Mucosa of descending colon (tissue), 3 donors: ENCODE measurements at regions not wholly inside any gene's neighbourhood (a gene's known extent, or its start where the extent isn't known, plus 50 kb on each side); places are given as distances from the start of the nearest gene placed in this dataset.
"Not testable (repeated sequence)": the region's sequence is repeated elsewhere in the genome, so short reads cannot be mapped to it uniquely, and the experiment has no call there.

Source experiments
- ATAC-seq: fragments of 200-7000 bp; cut with Tn5 transposase; one replicate; pipeline ENCODE4 v1.9.1; 2020; ENCODE audit warnings: mild to moderate bottlenecking, moderate library complexity
- DNase-seq, 3 donors: peaks; one replicate each; pipeline ENCODE4 v3.0.0-alpha.2; 2020
- H3K36me3 ChIP-seq: fragments of 200-600 bp; one replicate; pipeline ENCODE4 v1.8.0; 2021; ENCODE audit warnings: low read depth, mild to moderate bottlenecking
- H3K4me1 ChIP-seq: fragments of 200-600 bp; one replicate; pipeline ENCODE4 v1.8.0; 2021; ENCODE audit warnings: low read depth, mild to moderate bottlenecking
- H3K4me3 ChIP-seq: fragments of 200-600 bp; one replicate; pipeline ENCODE4 v1.8.0; 2021; ENCODE audit warnings: mild to moderate bottlenecking
- H3K9me3 ChIP-seq: fragments of 200-600 bp; one replicate; pipeline ENCODE4 v1.8.0; 2021; ENCODE audit warnings: mild to moderate bottlenecking
- intact Hi-C, 2 donors: fragments of 100-400 bp; cut with DNase I in 1 of 2; cut with micrococcal nuclease in 1 of 2; formaldehyde crosslinking; loops; one replicate each; pipeline versions ENCODE4 v1.11.0 to v1.11.1; 2022; cut with DNase I, micrococcal nuclease
- TF ChIP-seq, protein P1 (sequence below): fragments of 200-600 bp; IDR thresholded peaks from one replicate; pipeline ENCODE4 v1.8.0; 2022; ENCODE audit warnings: antibody characterized with exemption, mild to moderate bottlenecking
- donor health status: DM: no; HTN: no; CAD: no; lungs with moderate emphysema.
- donor health status: DM: no; HTN: no; CAD: no.
- donor health status: DM: no; HTN: yes; CAD: no.

DNA sequence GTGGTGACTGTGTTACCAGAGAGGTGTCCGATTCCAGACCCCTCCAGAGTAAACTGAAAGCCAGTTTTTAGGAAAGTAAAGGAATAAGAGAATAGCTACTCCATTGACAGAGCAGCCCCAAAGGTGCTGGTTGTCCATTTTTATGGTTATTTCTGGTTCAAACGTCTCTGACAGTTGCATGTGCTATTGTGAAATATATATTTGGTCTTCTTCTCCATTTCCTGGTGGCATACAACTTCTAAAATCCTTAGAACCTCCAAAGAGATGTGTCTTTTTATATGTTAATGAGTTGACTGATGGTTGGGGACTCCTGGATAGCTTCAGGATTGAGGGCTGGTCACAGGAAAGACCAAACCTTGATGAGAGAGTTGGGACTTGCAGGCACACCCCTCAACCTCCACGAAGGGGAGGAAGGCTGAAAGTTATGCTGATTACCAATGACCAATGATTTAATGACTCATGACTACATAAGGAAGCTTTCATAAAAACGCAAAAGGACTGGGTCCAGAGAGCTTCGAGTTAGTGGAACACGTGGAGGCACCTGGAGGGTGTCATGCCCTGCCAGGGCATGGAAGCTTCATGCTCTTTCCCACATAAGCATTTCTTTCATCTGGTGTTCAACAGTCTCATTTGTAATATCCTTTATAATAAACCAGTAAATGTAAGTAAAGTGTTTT, 100.7 kb downstream of the SLC16A1 start:
- DNase-seq (no peak), ATAC-seq (peak; percentile 24)
- TF ChIP-seq, protein P1, sequence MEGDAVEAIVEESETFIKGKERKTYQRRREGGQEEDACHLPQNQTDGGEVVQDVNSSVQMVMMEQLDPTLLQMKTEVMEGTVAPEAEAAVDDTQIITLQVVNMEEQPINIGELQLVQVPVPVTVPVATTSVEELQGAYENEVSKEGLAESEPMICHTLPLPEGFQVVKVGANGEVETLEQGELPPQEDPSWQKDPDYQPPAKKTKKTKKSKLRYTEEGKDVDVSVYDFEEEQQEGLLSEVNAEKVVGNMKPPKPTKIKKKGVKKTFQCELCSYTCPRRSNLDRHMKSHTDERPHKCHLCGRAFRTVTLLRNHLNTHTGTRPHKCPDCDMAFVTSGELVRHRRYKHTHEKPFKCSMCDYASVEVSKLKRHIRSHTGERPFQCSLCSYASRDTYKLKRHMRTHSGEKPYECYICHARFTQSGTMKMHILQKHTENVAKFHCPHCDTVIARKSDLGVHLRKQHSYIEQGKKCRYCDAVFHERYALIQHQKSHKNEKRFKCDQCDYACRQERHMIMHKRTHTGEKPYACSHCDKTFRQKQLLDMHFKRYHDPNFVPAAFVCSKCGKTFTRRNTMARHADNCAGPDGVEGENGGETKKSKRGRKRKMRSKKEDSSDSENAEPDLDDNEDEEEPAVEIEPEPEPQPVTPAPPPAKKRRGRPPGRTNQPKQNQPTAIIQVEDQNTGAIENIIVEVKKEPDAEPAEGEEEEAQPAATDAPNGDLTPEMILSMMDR = no peak
- intact Hi-C loops = no loop called here
- Histone ChIP-seq H3K36me3 (no peaks in the 10 kb centered on the region), H3K4me1 (no peaks in the 10 kb centered on the region), H3K9me3 (no peaks in the 10 kb centered on the region), H3K4me3 (no peak overlapping the region)

DNA sequence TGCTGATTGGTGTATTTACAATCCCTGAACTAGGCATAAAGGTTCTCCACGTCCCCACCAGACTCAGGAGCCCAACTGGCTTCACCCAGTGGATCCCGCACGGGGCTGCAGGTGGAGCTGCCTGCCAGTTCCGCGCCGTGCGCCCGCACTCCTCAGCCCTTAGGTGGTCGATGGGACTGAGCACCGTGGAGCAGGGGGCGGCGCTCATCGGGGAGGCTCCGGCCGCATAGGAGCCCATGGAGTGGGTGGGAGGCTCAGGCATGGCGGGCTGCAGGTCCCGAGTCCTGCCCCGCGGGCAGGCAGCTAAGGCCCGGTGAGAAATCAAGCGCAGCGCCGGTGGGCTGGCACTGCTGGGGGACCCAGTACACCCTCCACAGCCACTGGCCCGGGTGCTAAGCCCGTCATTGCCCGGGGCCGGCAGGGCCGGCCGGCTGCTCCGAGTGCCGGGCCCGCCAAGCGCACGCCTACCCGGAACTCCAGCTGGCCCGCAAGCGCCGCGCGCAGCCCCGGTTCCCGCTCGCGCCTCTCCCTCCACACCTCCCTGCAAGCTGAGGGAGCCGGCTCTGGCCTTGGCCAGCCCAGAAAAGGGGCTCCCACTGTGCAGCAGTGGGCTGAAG, 101.5 kb downstream of the SLC16A1 start:
- ATAC-seq, H3K9me3 ChIP-seq, H3K4me1 ChIP-seq, DNase-seq, intact Hi-C loops, H3K36me3 ChIP-seq, H3K4me3 ChIP-seq: not testable (repeated sequence)

DNA sequence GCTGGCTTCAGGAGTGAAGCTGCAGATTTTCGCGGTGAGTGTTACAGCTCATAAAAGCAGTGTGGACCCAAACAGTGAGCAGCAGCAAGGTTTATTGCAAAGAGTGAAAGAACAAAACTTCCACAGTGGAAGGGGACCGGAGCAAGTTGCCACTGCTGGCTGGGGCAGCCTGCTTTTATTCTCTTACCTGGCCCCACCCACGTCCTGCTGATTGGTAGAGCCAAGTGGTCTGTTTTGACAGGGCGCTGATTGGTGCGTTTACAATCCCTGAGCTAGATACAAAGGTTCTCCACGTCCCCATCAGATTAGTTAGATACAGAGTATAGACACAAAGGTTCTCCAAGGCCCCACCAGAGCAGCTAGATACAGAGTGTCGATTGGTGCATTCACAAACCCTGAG, 102.1 kb downstream of the SLC16A1 start:
- H3K4me1 ChIP-seq, H3K4me3 ChIP-seq, H3K36me3 ChIP-seq, intact Hi-C loops, ATAC-seq, DNase-seq, H3K9me3 ChIP-seq: not testable (repeated sequence)

DNA sequence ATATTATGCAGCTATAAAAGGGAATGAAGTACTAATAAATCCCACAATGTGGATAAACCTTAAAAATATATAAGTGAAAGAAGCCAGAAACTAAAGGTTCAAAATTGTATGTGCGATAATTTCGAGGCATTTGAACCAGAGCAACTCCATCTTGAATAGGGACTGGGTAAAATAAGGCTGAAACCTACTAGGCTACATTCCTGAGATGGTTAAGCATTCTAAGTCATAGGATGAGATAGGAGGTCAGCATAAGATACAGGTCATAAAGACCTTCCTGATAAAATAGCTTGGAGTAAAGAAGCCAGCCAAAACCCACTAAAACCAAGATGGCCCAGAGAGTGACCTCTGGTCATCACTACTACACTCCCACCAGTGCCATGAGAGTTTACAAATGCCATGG, 103.1 kb downstream of the SLC16A1 start:
- peaks cover 6% of the 10 kb centered on the region for H3K4me1 ChIP-seq
- intact Hi-C loops = no loop called here
- TF ChIP-seq, protein P1 = no peak
- H3K4me3 ChIP-seq = no peak overlapping the region
- no peaks in the 10 kb centered on the region for H3K9me3 ChIP-seq
- DNase-seq = no peak
- ATAC-seq = no peak
- H3K36me3 ChIP-seq = no peaks in the 10 kb centered on the region

DNA sequence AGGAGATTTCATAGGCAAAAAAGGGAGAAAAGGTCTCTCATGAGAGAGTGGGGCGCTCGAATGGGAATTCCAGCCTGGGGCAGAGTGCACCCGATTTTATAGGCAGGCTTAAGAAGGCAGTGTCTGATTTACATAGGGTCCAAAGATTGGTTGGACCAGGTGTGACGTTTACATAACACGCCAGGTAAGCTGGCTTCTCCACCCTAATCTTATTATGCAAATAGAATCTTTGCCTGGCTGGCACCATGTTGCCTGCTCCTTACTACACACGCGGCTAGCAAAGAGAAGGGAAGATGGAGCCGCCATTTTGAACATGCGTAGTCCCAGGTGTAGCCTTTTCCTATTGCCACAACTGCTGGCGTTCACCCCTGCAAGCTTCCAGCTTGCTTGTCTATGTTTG, 103.7 kb downstream of the SLC16A1 start:
- Histone ChIP-seq H3K36me3 (no peaks in the 10 kb centered on the region), H3K4me1 (peaks cover 6% of the 10 kb centered on the region), H3K9me3 (no peaks in the 10 kb centered on the region), H3K4me3 (no peak overlapping the region)
- no peak for DNase-seq
- peak; percentile 72 for ATAC-seq
- TF ChIP-seq, protein P1 = no peak
- intact Hi-C loops = no loop called here

DNA sequence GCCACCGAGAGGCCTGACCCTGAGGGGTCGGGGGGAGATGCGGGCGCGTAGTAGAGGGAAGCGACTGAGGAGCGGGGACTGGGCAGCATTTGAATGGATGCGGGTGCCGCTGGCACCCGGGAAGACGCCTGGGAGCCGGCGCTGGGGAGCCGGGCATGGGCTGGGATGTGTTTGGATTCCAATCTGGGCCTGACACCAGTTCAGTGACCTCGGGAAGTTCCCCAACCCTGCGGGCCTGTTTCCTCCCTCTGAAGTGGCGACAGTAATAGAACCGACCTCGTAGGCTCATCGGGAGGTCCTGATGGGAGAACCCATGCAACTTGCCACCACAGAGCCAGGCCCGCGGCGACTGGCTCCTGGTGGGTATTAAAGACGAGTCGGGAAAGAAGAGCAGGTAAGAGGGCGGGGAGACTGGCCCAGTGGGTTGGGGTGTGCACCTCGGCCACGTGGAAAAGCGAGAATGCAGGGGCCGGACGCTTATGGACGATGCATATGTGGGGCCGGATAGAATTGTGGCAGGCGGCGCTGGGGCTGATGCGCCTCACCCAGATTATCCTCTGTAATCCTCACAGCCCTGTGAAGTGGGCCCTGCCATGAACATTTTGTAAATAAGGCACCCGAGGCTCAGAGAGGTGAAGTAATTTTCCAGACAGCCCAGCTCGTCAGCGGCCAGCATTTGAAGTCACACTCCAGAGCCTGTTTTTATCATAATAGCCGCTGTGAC, 105.8 kb downstream of the SLC16A1 start:
- TF ChIP-seq, protein P1 = no peak
- ATAC-seq (peak; percentile 20), DNase-seq (no peak)

More for the DNA sequence above, 105.8 kb downstream of the SLC16A1 start:
- intact Hi-C loops = no loop called here
- H3K4me1 ChIP-seq = peaks cover 6% of the 10 kb centered on the region
- H3K9me3 ChIP-seq = no peaks in the 10 kb centered on the region
- no peak overlapping the region for H3K4me3 ChIP-seq
- H3K36me3 ChIP-seq = no peaks in the 10 kb centered on the region
